CD4-positive, alpha-beta T cell treated with Interleukin-10 for 1 hour (primary cell): ENCODE measurements at regions not wholly inside any gene's neighbourhood (a gene's known extent, or its start where the extent isn't known, plus 50 kb on each side); places are given as distances from the start of the nearest gene placed in this dataset.

Experiments
- DNase-seq: peaks from one replicate; pipeline ENCODE4 v3.0.0-alpha.2; 2020

- DNase-seq = no peak
These were observed 50.2 kb upstream of the EYA4 start for GRCh38 chr6:133190912-133191311.

- no peak for DNase-seq
These were observed 49.8 kb upstream of the EYA4 start for GRCh38 chr6:133191323-133191722.
